CD4-positive, alpha-beta T cell treated with Interleukin-15 for 1 hour (primary cell): ENCODE measurements at regions not wholly inside any gene's neighbourhood (a gene's known extent, or its start where the extent isn't known, plus 50 kb on each side); places are given as distances from the start of the nearest gene placed in this dataset.
A peak's percentile ranks its signal among the peaks of the same experiment; 100 is the strongest.

ENCODE experiments used
- DNase-seq: peaks from one replicate; pipeline ENCODE4 v3.0.0-alpha.2; 2020

DNA sequence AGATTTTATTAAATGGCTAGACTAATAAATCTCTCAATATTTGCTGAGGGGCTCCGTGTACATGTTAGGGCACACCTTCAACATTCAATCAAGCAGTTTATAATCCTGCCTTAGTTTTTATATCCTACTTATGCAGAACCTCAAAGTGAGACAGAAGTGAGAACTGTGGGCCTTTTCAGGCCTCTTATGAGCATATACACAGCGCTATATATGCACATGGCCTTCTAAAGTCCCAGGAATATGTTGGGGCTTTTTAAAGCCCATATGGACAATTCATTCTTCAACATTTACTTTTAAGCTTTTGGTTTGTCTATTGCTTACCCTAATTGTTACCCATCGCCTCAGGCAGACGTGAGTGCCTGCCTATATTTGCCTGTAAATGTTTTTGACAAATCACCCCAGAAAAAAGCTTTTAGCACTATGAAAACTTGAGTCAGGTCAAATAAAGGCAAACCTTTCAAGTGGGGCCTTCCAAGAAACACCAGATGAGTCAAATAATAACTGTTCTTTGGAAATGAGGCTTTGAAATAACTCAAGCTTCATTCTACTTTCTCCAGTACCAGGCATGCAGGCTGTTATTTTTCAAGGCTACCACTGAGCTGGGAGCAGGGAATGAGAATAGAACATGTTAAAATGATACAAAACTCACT lies 58.2 kb downstream of the ESM1 start:
- DNase-seq = no peak

DNA sequence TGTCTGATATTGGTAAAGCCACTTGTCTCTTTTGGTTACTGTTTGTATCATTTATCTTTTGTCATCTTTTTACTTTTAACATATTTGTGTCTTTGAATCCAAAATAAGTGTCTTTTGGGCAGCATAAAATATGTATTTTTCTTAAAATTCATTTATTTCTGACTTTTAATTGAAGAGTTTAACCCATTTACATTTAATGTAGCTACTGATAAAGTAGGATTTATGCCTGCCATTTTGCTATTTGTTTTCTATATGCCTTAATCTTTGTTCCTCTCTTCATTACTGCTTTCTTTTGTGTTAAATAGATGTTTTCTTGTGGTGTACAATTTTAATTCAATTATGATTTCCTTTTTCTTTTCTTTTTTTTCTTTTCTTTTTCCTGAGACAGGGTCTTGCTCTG lies 60.9 kb downstream of the ESM1 start:
- DNase-seq = no peak

DNA sequence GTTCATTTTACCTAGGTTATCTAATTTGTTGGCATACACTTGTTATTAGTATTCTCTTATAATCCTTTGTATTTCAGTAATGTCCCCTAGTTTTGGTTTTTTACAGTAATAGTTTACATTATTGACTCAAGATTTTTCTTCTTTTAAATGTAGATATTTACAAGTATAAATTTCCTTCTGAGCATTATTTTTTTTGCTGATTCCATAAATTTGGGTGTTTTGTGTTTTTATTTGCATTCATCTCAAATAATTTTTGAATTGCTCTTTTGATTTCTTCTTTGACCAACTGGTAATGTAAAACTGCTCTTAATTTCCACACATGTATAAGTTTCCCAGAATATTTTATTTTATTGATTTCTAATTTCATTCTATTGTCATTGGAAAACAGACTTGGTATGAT lies 68.1 kb downstream of the ESM1 start:
- no peak for DNase-seq

DNA sequence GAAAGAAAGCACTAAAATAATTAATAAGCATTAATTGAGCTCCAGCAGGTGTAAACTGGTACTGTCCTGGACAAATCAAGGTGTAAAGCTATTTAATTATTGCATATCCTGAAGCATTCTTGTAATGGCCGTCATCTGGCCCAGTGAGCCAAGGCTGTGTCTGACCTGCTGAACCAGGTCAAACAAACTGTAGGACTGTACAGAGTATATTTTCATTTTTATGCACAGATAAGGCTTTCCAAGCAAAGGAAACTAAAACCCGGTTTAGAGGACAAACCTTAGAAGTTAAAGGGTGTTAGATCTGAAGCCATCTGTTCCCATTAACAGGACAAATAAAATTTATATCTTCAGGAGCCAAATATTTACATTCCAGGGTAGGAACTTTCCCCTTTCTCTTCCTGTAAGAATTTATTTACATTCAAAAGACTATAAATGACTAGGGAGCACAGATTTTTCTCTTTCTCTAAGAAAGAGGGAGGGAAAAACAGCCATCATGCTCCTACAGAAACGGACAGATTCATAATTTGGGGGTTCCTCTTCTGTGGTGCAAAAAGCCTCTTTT lies 69.8 kb downstream of the ESM1 start:
- no peak for DNase-seq

- no peak for DNase-seq
Measured at GRCh38 chr5:54912021-54912420, 73.4 kb downstream of the ESM1 start.

DNA sequence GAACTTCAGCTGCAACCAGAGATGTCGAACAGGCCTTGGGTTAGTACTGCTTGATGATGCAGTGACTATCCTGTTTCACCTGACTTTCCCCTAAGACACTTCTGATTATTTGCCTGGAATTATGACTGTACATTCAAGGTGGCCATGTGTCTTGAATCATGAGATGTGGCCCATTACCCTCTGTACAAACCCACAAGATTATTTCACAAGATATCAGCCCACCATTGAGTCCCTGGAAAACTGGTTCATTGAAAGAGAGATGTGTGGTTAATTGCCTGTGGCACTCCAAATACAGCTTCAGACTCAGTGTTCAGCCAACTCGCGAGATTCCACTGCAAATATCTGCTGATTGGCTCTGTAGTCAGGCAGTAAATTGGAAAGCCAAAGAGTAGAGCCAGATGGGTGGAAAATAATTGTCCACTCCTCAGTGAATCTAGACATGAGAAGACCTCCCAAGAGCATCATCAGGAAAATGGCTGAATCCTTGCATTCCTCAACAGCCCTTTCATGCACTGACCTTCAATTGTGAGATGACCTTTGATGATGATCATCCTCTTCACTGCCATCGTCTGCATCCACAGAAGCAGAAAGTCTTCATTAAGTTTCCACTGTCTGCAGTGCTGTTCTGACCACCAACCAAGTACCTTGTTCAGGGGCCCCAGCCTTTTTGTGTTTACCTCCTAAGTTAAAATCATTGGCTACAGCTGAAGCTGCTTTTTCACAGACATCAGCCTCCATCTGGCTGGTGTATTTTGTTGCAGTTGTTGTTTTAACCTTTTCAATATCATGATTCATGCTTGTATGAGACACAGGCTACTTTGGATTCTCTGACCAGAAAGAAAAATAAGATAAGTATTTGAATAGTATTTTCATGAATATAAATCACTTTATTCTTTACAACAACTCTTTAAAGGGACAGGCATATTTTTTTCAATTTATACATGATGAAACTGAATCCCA lies 75.2 kb downstream of the ESM1 start:
- no peak for DNase-seq

DNA sequence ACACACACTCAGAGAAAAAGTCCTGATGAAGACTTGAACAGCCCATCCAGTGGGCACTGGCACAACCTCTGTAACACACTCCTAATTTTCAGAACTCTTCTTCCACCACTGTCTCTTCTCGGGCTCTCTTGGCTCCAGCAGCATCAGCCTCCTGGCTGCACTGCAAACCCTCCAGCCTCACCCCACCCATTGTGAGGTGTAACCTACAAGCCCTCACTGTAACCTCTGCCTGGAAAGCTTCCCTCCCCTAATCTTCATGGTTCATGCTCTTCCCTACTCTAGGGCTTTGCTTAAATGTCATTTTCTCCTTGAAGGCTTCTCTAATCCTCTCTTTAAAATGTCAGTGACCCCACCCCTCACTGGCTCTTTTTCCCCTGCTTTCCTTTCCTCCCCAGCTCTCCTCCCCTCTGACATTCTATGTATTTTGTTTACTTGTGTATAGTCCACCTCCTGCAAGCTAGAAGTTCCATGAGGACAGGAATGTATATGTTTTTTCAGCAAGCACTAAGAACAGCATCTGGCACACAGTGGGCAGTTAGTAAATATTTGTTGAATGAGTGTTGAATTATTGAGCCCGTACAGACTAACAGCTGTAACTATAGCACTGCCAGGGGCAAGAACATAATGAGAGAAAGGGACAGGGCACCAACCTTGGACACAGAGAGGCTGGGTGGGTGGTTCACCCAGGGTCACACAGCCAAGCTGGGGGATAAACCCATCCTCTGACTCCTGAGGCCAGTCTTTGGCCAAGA lies 76.4 kb downstream of the ESM1 start:
- DNase-seq = no peak

- peak; percentile 34 for DNase-seq
Measured at GRCh38 chr5:54905942-54906537, 79.4 kb downstream of the ESM1 start.

- DNase-seq = no peak
Measured at GRCh38 chr5:54905246-54905795, 80.1 kb downstream of the ESM1 start.

- DNase-seq = no peak
Measured at GRCh38 chr5:54904425-54904824, 81.0 kb downstream of the ESM1 start.

DNA sequence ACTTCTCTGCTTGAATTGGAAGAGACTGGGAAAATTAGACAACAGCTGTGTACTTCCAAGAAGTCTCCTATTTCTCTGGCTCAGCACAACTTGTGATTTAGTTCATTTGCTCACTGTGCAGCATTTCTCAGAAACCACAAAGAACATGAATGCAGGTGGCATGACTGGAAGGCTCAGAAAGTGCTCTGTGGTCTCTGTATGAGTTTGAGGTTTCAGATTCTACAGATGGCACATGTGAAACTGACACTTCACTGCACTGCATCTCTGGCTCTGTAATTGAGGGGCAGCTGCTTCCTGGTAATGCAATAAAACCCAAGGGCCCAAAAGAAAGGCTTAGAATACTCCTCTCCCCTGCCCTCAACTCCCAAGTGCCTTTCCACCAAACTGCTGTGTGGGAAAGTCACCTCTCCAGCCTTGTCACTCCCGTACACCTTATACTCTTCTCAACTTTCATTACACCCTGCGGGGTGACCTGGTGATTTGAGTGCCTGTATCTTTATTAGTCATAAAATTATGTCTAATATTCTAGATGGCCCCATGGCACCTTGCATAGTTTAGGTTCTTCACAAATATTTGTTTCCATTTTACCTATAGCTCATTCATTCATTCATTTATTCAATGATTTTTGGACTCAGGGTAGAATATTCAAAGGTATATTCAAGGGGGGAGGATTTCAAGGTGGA lies 82.5 kb downstream of the ESM1 start:
- no peak for DNase-seq

- DNase-seq = no peak
Measured at GRCh38 chr5:54900984-54901725, 84.2 kb downstream of the ESM1 start.

GRCh38 chr5:54897001-54897400 lies 88.4 kb downstream of the ESM1 start:
- no peak for DNase-seq

DNA sequence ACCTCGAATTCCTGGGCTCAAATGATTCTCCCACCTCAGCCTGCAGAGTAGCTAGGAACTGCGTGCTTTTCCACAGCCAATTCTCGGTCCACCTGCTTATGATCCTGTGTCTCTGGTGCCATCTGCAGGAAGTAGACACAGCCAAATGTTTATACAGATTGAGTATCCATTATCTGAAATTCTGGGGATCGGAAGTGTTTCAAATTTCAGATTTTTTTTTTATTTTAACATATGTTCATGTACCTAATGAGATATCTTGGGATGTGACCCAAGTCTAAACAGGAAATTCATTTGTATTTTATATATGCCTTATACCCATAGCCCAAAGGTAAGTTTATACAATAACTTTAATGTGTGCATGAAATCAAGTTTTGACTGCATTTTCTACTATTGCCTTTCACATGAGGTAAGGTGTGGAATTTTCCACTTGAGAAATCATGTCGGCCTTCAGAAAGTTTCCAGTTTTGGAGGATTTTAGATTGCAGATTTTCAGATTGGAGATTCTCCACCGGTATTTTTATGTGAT lies 89.5 kb downstream of the ESM1 start:
- DNase-seq = no peak

GRCh38 chr5:54894957-54895815 lies 90.2 kb downstream of the ESM1 start:
- DNase-seq = no peak

GRCh38 chr5:54889826-54890225 lies 95.6 kb downstream of the ESM1 start:
- DNase-seq = no peak

DNA sequence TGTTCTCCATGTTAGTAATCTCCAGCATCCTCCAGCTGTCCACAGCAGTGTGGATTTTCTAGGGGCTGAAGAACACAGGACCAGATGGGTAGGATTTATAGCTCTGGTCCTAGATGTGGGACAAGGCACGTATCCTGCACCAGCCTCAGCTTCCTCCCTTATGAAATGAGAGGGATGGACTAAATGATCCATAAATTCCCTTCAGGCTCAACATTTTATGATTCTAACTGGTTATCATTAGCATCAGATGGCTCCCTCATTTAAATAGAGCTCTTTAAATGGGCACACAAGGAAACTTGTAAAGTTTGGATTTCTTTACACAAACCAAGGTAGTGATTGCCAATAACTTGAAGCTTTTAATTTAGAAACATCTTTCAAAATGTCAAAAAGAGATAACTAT lies 97.7 kb downstream of the ESM1 start:
- DNase-seq = no peak

- no peak for DNase-seq
Measured at GRCh38 chr5:54886866-54887265, 98.5 kb downstream of the ESM1 start.

GRCh38 chr5:54885636-54886035 lies 99.8 kb downstream of the ESM1 start:
- DNase-seq = no peak

DNA sequence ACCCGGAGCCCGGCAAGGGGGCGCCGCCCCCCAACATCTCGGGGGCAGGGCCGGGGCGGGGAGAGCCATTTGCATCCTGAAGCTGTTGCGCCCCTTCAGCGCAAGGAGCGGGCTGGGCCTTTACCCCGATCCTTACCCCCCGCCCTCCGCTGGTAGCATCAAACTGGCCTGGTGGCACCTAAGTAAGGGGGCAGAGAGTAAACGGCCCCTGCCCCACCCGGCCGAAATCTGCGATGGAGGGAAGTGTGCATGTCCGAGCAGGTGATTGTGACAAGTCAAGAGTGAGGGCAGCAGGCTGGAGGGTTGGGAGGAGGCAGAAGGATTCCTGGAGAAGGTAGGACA lies 101.2 kb downstream of the ESM1 start:
- no peak for DNase-seq
